GM18868 (cell line): ENCODE measurements at regions not wholly inside any gene's neighbourhood (a gene's known extent, or its start where the extent isn't known, plus 50 kb on each side); places are given as distances from the start of the nearest gene placed in this dataset.

Experiments used
- ATAC-seq: cut with Tn5 transposase; IDR thresholded peaks from one replicate; pipeline ENCODE4 v1.9.1; 2021; ENCODE audit warnings: mild to moderate bottlenecking, moderate library complexity; ENCODE audit not compliant: unreplicated experiment

- ATAC-seq, result no peak
Observed at GRCh38 chr2:120473522-120474271, 127.8 kb downstream of the INHBB start.

DNA sequence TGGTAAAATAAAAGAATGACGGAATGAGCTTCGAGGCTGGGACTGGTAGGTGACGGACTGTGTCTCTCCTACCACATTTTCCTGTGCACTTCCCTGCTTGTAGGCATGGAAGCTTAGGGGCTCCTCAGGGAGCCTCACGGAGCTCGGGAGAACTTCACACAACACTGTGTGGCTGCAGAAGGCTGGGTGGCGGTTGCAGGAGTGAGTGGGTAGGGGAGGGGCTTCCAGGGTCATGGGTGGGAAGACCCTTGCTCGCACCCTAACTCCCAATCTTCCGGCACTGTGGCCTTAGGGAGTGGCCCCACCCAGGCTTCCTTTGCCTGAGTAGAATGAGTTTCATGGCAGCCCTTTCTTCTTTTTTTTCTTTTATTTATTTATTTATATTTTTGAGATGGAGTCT is 128.6 kb downstream of the INHBB start:
- ATAC-seq, result no peak

GRCh38 chr2:120476141-120476540 is 130.2 kb downstream of the INHBB start:
- ATAC-seq, result no peak

- ATAC-seq, result no peak
Observed at GRCh38 chr2:120477198-120477597, 131.3 kb downstream of the INHBB start.

DNA sequence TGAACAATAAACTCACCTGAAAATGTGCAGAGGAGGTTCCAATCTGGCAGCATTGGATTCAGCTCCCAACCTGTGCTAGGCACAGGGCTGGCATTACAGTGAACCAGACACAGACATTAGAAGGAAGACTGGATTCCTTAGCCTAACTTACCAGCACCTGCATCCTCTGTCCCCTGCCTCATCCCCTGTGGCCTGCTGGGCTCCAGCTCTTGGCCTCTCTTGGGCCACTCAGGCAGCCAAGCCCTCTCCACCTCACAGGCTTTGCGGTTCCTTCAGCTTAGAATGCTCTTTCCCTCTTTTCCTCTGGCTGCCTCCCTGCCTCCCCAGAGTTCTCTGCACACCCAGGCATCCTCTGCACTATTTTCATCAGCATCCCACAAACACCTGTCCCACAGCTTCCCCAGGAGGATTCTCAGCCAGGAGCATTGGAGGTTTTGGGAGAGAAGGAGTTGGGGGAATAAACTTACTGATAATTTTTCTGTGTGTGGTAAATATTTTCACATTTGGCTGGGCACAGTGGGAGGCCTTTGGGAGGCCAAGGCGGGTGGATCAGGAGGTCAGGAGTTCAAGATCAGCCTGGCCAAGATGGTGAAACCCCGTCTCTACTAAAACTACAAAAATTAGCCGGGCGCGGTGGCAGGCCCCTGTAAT is 132.0 kb downstream of the INHBB start:
- ATAC-seq, result no peak

- ATAC-seq, result no peak
Observed at GRCh38 chr2:120480346-120480902, 134.5 kb downstream of the INHBB start.

GRCh38 chr2:120480903-120481445 is 135.0 kb downstream of the INHBB start:
- ATAC-seq, result no peak

- ATAC-seq, result no peak
Observed at GRCh38 chr2:120481446-120482194, 135.7 kb downstream of the INHBB start.

DNA sequence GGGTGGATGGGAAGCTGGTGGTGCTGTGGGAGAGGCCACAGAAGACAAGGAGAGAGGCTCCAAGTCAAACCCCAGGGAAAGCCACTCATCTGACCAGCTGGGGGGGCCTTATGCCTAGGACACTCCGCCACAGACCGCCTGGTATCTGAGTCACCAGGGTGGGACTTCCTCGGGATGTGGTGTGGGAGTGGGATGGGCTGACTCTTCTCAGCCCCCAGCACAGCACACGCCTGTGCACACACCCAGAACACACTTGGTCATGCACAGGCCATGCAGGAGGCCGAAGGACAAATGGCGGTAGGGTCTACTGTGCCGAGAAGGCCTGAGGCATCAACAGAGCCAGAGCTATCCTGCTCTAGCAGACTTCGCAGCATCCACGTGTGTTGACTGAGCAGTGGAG is 136.4 kb downstream of the INHBB start:
- ATAC-seq, result no peak

DNA sequence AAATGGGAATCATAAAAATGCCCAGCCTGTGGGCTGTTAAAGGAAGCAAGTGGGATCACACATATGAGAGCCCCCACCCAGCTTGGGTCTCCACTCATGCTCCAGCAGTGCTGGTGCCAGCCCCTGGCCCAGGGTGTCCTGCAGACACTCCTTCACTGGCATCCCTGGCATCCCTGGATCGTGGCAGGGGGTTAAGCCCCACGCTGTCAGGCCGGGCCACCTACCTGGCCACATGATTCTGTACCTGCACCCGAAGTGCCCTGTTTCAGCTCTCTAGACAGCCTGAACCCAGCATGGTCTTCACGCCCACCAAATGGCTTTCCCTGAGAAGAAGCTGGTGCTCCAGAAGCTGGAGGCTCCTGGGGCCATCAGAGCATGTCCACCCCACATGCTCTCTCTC is 137.4 kb downstream of the INHBB start:
- ATAC-seq, result no peak

DNA sequence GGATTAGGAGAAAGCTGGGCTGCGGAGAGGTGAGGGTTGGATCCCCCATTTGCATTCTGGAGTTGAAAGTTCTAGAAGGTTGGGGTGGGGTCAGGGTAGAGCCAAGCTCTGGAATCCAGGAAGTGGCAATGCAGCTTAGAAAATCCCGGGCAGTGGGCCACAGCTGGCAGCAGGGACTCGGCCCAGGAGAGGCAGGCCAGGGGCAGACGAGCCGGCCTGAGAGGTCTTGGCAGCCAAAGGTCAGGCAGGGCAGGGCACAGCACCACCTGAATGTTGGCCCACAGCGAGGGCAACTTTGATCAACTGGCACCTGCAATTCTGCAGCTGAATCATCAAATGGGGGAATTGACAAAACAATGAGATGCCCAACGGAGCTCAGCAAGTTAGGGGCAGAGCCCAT is 139.2 kb downstream of the INHBB start:
- ATAC-seq, result no peak

DNA sequence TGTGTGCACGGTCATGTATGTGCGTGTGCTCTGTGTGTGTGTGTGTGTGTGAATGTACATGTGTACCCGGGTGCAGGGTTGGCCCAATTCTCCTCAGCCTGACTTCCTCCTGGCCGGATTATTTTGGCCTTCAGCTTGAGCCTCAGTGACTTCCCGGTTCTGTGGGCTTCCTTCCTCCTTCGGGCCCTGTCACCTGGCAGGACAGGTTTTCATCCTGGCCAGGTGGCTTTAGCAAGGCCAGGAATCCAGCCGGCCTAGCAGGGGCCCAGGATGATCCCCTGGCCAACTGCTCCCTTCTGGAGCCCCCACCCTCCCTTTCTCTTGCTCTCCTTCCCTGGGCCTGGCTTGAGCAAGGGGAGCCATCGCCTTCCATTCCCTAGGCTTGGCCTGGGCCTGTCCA is 140.5 kb downstream of the INHBB start:
- ATAC-seq, result no peak

GRCh38 chr2:120486946-120487345 is 141.0 kb downstream of the INHBB start:
- ATAC-seq, result no peak

GRCh38 chr2:120488531-120488930 is 142.6 kb downstream of the INHBB start:
- no peak for ATAC-seq

GRCh38 chr2:120489023-120489422 is 143.1 kb downstream of the INHBB start:
- ATAC-seq, result no peak

DNA sequence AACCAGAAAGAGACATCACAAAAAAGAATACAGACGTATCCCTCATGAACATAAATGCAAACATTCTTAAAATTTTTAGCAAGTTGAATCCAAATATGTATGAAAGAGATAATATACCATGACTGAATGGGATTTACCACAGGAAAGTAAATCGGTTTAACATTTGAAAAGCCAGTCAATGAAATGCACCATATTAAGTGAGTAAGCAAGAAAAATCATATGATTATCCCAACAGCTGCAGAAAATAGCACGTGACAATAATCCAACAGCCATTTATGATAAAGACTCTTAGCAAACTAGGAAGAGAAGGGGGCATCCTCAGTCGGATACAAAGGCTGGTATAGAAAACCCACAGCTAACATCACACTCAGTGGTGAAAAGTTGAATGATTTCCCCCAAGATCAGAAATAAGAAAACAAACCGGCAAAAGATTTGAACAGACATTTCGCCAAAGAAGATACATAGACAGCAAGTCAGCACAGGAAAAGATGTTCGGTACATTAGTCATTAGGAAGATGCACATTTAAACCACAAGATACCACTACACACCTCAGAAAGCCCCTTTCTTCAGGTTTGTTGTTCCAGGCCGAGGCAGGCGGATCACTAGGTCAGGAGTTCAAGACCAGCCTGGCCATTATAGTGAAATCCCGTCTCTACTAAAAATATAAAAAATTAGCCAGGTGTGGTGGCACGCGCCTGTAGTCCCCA is 144.3 kb downstream of the INHBB start:
- ATAC-seq, result no peak

- no peak for ATAC-seq
Observed at GRCh38 chr2:120491111-120491625, 145.2 kb downstream of the INHBB start.

GRCh38 chr2:120493231-120493630 is 147.3 kb downstream of the INHBB start:
- ATAC-seq, result no peak

DNA sequence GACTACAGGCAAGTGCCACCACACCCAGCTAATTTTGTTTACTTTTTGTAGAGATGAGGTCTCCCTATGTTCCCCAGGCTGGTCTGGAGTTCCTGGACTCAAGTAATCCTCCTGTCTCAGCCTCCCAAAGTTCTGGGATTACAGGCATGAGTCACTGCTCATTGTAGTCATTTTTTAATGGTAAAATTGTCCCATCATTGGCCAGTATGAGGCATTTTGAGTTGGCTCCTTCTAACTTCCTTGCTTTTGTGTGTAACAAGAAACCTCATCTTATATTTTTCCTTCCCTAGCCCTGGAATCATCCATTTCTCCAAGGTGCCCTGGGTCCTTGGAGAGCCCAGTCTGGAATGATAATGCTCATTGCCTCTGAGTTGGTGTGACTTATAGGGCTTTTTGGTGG is 148.5 kb downstream of the INHBB start:
- no peak for ATAC-seq

DNA sequence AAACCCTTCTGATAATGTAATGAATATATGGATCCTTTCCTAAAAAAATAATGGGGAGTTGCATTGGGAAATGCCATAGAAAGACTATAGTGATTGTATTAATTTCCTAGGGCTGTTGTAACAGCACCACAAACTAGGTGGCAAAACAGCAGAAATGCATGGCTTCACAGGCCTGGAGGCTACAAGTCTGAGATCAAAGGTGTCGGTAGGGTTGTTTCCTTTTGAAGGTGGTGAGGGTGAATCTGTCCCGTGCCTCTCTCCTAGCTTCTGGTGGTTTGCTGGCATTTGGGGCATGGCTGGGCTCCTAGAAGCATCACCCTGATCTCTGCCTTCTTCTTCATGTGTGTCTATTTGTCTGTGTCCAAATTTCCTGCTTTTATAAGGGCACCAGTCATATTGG is 149.7 kb downstream of the INHBB start:
- no peak for ATAC-seq

- no peak for ATAC-seq
Observed at GRCh38 chr2:120496235-120496634, 150.3 kb downstream of the INHBB start.
